Stimulated activated CD8-positive, alpha-beta memory T cell treated with anti-CD3 and anti-CD28 coated beads, Interleukin-7, amount 100 ng/mL, for 48 hours (primary cell): ENCODE measurements at regions not wholly inside any gene's neighbourhood (a gene's known extent, or its start where the extent isn't known, plus 50 kb on each side); places are given as distances from the start of the nearest gene placed in this dataset.
"Not testable (repeated sequence)": the region's sequence is repeated elsewhere in the genome, so short reads cannot be mapped to it uniquely, and the experiment has no call there.

Source experiments
- DNase-seq, 2 donors: peaks; one replicate each; pipeline ENCODE4 v3.0.0-alpha.2; 2020; ENCODE audit warnings: low read depth in 1 of 2; ENCODE audit errors: extremely low read depth in 1 of 2

GRCh38 chr1:195851804-195852203 lies 756.4 kb downstream of the KCNT2 start:
- DNase-seq, result no peak

- DNase-seq, result no peak
Measured at GRCh38 chr1:195851016-195851601, 757.1 kb downstream of the KCNT2 start.

- DNase-seq, result no peak
Measured at GRCh38 chr1:195849180-195849579, 759.1 kb downstream of the KCNT2 start.

GRCh38 chr1:195847957-195848875 lies 760.0 kb downstream of the KCNT2 start:
- not testable (repeated sequence) for DNase-seq

- DNase-seq, result no peak
Measured at GRCh38 chr1:195831789-195832188, 776.5 kb downstream of the KCNT2 start.

- no peak for DNase-seq
Measured at GRCh38 chr1:195828325-195828724, 779.9 kb downstream of the KCNT2 start.

- DNase-seq, result no peak
Measured at GRCh38 chr1:195820925-195821324, 787.3 kb downstream of the KCNT2 start.

GRCh38 chr1:195806060-195806459 lies 802.2 kb downstream of the KCNT2 start:
- no peak for DNase-seq

- no peak for DNase-seq
Measured at GRCh38 chr1:195804547-195804946, 803.7 kb downstream of the KCNT2 start.

GRCh38 chr1:195799016-195799415 lies 809.2 kb downstream of the KCNT2 start:
- no peak for DNase-seq

GRCh38 chr1:195794225-195794624 lies 814.0 kb downstream of the KCNT2 start:
- DNase-seq, result no peak

GRCh38 chr1:195791796-195792195 lies 816.4 kb downstream of the KCNT2 start:
- no peak for DNase-seq

GRCh38 chr1:195790514-195791168 lies 817.6 kb downstream of the KCNT2 start:
- DNase-seq, result no peak

- no peak for DNase-seq
Measured at GRCh38 chr1:195789321-195789720, 818.9 kb downstream of the KCNT2 start.

- no peak for DNase-seq
Measured at GRCh38 chr1:195788721-195789120, 819.5 kb downstream of the KCNT2 start.

- DNase-seq, result no peak
Measured at GRCh38 chr1:195785830-195786229, 822.4 kb downstream of the KCNT2 start.

GRCh38 chr1:195773931-195774330 lies 834.3 kb downstream of the KCNT2 start:
- DNase-seq, result no peak

- DNase-seq, result no peak
Measured at GRCh38 chr1:195769461-195769860, 838.8 kb downstream of the KCNT2 start.

- no peak for DNase-seq
Measured at GRCh38 chr1:195768936-195769335, 839.3 kb downstream of the KCNT2 start.

GRCh38 chr1:195768377-195768776 lies 839.9 kb downstream of the KCNT2 start:
- DNase-seq, result no peak

- no peak for DNase-seq
Measured at GRCh38 chr1:195766709-195767108, 841.5 kb downstream of the KCNT2 start.

- no peak for DNase-seq
Measured at GRCh38 chr1:195765099-195765498, 843.1 kb downstream of the KCNT2 start.
